GM21367 (cell line): ENCODE measurements at regions not wholly inside any gene's neighbourhood (a gene's known extent, or its start where the extent isn't known, plus 50 kb on each side); places are given as distances from the start of the nearest gene placed in this dataset.

ENCODE experiments used
- ATAC-seq: cut with Tn5 transposase; IDR thresholded peaks from one replicate; pipeline ENCODE4 v1.9.1; 2021; ENCODE audit not compliant: unreplicated experiment

DNA sequence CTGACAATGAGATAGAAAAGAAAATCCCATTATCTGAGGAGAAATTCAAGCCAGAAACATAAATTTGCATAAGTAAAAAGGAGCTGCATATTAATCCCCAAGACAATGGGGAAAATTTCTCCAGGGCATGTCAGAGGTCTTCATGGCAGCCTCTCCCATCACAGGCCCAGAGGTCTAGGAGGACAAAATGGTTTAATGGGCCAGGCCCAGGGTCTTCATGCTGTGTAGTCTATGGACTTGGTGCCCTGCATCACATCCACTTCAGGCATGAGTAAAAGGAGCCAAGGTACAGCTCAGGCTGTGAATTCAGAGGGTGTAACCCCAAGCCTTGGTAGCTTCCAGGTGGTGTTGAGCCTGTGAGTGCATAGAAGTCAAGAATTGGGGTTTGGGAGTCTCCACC lies 1097.2 kb upstream of the RAG2 start:
- ATAC-seq, result no peak

DNA sequence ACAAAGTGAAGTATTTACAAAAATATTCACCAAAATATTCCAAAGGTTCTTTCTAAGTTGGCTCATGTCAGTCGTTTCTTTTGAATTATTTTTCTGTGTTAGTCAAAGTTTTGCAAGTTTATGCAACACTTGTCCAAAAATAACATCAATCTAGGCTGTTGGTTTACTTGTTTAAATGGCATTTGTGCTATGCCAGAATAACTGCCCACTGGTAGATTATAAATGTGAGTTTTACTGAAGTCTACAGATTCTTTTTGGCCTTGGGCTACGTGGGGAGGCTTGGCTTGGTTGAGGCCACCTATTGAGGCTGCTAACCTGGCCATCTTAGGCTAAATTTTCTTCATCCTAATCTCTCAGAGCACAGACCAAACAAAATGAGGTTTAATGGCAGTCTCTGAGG lies 1091.9 kb upstream of the RAG2 start:
- no peak for ATAC-seq

DNA sequence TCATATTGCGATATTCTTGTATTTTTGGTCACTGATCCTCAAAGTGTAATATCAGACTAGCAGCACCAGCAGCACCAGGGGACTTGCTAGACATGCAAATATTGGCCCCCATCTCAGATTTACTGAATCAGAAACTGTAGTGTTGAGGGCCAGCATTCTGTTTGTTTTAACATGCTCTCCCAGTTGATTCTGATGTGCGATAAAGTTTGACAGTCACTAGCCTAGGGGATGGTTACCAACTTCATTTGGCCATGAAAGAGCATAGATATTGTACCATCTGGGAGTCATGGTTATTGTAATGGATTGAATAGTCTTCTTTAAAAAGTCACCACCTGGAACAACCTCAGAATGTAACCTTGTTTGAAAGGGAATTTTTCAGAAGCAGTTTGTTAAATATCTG lies 1090.4 kb upstream of the RAG2 start:
- no peak for ATAC-seq

DNA sequence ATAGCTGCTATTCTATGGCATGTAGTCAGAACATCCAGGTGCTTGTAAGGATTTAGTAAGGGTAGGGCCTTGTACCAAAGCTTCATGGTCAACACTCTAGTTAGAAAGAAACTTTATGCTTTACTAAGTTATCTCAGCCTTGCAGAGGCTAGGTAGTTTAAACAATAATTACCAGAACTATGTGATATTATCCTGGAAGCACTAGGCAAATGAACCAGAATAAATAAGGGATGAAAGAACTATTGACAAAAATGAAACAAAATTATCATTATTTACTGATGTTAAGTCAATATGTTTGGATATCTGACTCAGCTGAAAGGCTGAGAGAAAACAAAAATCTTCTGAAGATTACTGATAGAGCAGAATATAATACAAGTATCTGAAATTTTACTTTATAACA lies 1089.1 kb upstream of the RAG2 start:
- no peak for ATAC-seq

DNA sequence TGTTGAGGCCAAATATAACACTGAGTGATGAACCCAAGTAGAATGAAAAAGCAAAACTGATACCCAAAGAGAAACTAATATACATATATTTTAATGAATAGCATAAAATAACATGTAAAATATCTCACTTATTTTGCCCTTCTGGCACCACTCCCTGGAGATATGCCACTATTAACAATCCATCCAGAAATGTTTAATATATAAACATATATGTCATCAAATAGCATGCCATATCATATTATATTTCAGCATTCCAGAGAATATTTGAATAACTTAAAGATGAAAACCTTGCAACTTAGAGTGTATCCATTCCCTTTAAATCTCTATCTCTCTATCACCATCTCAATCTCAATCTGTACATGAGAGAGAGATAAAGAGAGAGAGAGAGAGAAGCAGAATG lies 1073.3 kb upstream of the RAG2 start:
- no peak for ATAC-seq

DNA sequence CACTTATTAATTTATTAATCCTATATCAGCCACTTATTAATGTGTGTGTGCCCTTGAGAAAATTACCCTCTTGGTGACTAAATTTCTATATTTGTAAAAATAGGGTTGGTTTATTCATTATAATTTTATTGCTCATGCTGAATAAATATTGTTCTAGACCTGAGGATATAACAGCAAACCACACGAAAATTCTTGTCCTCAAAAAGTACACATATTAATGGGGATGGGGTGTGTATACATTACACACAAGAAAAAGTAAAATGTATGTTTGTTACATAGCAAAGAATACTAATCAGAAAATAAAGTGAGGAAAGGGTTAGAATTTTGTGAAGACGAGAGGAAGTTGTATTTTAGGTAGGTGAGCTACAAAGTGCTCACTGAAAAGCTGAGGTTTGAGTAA lies 1068.9 kb upstream of the RAG2 start:
- no peak for ATAC-seq

DNA sequence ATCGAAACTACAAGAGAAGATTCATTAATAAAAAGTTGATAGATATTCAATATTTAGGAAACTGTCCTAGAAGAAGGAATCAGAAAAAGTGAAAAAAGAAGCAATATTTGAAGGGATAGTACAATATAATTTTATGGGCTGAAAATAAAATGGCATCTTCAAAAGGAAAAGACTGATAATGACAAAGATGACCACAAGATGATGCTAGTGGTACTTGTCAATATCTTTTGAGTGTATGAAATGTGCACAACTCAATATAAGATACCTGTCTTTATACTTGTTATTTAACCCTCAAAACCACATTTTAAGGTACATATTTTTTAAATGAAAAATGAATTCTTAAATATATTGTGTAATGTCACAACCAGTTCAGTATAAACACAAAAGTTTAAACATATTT lies 1059.6 kb upstream of the RAG2 start:
- no peak for ATAC-seq

DNA sequence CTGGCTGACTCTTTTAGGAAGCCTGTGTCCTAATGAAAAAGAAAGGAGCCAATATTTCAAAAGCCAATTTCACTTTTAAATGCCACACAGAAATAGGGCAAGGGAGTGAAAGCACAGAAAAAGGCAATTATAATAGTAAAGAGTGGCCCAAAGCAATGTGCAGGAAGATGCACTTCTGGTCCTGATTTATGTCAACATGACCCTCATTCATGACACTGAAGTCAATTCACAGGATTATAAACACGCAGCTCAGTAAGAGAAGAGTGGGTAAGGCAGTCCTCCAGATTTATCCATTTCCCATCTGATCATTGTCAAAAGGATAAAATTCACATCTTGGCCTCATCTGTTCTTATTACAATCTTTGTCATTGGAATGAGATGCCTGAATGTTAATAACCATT lies 1049.7 kb upstream of the RAG2 start:
- no peak for ATAC-seq

DNA sequence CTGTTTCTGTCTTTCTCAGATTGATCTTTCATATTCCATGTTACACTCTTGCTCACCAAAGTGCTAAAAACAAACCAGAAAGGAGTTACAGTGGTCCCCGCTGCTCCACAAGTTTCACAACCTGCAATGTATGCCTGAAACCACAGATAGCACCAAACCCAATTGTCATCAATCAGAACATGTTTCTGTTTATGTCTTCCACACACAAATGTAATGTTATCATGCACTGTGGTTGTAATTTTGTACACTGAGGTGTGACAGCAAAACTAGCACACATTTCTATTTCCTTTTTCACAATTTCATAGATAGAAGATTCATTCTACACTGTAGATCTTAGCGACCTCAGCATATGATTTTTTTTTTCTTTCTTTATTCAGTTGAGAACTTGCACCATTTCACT lies 1045.9 kb upstream of the RAG2 start:
- ATAC-seq, result no peak

DNA sequence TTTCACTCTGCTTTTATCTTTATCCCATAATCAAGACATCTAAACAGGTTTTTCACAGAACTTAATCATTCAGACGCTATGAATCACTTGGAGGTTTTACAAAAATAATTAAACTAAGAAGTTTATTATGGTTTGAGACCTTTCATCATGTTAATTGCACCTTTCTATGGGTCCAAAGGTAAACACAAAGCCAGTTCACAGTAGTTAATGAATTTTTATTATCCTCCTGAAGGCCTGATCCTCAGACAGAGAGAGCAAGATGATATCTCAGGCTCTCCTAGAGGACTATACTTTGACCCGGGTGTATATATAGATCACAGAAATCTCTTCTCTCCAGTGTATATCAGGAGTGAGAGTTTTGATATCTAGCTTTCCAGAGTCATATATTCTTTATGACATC lies 1044.3 kb upstream of the RAG2 start:
- ATAC-seq, result no peak

DNA sequence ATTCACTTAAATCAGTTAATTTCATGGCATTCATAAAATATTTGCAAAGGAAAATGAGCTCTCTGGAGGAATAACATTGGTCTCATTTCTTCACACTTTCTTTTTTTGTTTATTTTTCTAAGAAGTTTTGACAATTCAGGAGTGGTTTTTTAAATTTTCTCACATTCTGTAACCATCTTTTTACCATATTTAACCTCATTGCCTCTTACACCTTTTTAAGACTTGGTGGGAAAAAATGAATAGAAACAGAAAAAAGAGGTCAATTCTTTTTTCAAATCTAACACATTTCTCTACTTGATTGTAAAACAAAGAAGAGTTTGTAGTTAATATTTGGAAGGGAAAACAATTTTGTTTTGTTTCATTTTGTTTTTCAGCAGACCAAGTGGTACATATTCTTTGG lies 1034.7 kb upstream of the RAG2 start:
- ATAC-seq, result no peak

DNA sequence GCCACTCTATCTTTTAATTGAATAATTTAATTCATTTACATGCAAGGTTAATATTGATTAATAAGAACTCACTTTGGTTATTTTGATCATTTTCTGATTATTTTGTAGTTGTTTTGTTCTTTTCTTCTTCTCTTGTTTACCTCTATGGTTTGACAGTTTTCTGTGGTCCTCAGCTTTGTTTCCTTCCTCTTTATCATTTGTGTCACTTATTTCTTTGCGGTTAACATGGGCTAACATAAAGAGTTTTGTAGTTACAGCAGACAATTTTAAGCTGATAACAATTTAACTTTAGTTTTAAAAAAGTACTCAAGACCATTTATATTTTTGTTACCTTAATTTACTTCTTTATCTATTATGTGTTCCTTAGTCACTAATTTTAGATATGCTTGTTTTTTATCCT lies 1032.8 kb upstream of the RAG2 start:
- no peak for ATAC-seq

DNA sequence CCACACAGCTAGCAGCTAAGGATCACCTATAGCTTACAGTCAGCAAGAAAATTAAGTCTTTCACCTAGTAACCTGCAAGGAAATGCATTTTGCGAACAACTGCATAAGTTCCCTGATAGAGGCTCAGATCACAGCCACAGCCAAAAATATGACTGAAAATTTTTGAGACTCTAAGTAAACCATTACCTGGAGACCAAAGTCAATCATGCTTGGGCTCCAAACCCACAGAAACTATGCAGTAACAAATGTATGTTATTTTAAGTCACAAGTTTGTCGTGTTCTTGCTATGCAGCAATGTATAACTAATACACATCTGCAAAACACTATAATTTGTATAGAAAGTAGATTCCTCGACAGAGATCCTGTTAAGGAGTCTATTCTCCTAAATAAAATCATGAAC lies 1025.7 kb upstream of the RAG2 start:
- no peak for ATAC-seq

DNA sequence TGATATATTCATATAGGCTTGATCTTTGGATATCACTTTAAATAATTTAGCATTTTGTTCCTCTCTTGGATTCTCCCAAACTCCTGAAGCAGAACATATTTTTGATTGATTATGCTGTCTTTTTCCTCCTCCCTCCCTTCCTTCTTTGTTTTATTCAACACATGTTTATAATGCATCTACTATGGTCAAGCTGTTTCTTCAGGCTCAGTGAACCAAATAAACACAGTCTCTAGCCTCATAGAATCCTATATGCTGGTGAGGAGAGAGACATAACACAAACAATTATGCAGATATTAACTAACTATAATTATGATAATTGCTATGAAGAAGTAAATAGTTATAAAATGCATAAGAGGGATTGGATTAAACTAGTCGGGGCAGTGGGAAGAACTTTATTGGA lies 1023.6 kb upstream of the RAG2 start:
- no peak for ATAC-seq

DNA sequence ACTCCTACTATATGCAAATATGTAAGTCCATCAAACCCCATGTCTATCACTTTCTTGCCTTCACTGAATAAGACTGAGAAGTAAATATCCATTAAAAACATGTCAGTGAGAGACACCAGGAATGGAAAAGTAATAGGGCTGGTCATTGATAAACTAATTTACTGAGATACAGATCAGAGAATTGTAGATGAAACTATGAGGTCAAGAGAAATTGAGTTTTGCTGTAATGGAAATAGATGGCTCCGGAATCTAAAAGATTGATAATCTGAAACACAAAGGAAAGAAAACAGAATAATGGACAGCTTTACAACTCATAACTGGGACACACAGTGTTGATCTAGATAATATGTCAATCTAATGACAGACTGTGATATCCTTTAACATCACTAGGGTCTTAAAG lies 1018.3 kb upstream of the RAG2 start:
- no peak for ATAC-seq

DNA sequence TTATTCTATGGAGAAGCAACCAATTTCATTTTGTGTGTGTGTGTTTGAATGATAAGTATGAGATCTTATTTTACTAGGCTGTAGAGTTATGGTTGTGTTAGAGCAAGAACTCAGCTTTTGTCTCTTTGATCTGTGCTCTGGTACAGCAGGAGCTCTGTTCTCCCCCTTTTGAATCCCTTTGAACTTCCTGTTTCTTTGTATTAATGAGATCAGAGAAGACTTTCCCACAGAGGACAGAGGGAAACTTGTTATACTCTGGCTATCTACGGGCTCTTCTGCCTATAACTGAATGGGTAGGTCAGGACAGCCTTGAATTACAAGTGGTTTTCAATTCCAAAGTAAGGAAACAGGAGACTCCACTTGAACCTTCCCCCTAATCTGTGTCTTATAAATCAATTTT lies 1015.0 kb upstream of the RAG2 start:
- no peak for ATAC-seq

DNA sequence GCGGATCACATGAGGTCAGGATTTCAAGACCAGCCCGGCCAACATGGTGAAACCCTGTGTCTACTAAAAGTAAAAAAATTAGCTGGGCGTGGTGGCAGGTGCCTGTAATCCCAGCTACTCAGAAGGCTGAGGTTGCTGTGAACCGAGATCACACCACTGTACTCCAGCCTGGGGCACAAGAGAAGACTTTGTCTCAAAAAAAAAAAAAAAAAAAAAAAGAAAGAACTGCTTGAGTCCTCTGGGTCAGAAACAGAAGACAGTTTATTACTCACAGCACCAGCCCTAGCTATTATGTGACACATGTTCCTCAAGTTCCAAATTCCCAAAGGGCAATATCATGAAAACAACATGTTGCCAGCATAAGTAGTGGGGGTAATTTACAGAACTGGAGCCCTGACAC lies 1014.1 kb upstream of the RAG2 start:
- ATAC-seq, result no peak

DNA sequence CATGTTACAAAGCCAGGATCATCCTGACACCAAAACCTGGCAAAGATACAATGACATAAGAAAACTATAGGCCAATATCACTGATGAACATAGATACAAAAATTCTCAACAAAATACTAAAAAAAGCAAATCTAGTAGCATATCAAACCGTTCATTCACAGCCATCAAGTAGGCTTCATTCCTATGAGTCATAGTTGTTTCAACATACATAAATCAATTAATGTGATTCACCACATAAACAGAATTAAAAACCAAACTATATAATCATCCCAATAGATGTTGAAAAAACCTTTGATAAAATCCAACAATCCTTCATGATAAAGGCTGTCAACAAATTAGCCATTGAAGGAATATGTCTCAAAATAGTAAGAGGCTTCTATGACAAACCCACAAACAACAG lies 1007.2 kb upstream of the RAG2 start:
- no peak for ATAC-seq

DNA sequence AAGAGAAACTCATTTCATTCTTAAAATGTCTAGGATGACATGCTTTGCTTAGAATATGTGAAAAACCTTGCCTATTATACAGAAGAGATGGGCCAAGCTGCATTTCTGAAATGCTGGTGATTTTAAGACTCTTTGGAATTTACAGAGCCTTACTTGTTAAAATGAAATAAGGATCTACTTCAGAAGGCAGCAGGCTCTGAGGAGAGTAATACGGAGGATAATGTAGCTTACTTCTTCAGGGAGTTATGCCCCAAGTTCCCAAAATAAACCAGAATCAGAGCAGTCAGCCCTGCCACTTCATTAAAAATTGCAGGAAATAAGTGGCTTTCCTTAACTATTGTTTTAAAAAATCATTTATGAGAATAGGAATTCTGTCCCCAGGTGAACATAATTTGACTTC lies 1000.3 kb upstream of the RAG2 start:
- no peak for ATAC-seq

DNA sequence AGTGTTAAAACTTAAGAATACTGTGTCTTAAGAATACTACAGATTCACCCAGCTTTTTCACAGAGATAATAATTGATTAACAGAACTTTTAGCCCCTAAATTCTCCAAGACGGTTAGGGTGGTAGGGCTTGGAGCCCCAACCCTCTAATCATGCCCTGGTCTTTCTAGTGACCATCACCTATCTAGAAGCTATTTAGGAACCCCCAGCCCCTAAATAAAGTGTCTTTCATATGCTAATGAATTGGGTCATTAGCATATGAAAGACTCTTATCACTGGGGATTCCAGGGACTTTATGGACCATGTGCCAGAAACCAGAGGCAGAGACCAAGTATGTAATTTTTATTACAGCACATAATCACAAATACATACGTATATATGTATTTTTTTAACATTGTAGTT lies 999.7 kb upstream of the RAG2 start:
- no peak for ATAC-seq

DNA sequence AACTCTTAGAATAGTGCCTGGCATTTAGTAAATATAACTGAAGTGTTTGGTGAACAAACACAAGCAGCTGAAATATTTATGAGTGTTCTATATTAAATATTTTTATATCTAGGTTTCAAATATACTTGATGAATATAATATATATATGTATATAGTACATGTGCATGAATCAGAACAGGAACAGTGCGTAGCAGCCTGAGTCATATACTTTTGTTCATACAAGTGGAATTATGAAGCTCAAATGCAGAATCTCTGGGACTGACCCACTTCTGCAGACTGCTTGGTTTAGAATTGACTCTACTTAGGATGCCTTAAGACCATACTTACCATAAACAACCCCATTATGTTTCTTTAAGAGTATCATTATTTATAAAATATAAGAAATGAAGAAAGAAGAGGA lies 997.8 kb upstream of the RAG2 start:
- no peak for ATAC-seq

DNA sequence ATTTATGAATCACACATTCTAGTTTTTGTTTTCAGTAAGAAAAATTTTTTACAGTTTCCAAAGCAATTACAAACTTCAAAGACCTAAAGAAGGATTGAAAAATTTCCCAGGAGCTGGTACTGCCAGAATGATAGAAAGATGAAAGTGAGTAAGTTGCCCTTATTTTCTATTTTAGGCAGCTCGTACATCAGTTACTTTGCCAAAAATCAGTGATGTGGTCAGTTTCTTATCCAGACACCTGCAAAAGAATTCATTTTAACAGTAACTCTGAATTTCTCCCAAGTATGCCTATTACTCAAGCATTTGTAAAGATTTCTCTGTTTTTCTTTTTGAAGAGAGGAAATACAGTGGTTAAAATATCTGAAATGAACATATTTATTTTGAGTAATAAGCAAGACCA lies 976.3 kb upstream of the RAG2 start:
- no peak for ATAC-seq

DNA sequence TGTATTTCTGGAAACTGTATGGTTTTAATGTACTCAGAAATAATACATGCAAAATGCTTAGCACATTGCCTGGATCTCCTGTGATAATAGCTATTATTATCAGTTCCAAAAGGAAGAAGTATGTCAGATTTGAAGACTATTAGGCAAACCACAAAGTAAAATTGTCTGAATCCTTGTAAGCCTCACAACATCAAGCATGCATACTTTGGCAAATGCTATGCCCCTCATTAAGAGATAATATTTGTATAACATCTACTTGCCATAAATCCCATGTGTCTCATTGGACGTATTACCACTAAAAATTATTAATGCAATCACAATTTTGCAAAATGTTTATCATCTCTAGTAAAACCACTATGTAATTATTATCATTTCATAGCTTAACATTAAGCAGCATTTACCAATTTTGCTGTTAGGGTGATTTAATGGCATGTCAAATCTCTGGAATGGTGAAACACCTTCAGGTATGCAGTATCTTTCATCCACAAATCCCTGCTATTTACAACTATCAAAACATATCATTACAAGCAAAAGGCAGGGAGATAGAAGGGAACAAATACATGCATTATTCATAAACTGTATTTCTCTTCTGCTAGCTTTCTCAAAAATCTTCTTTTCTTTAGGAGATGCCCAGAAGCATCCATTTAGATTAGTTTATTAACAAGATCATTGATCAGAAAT lies 974.6 kb upstream of the RAG2 start:
- ATAC-seq, result no peak

DNA sequence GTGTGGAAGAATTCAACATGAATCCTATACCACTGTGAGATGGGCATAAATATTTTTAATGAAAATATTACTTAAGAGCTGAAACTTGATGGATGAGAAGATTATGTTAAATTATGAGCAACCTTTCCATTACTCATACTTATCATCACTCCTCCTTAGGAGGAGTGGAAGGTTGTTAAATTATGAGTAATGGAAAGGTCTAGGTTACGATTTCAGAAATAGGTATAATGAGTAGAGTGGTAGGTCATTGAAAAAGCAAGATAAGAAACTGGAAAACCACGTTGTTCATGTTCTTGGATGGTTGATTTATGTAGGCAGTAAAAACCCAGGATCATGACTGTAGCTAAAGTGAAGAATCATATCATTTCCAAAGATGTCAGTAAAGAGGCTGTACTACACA lies 973.2 kb upstream of the RAG2 start:
- no peak for ATAC-seq
